ENCODE measurements at regions not wholly inside any gene's neighbourhood (a gene's known extent, or its start where the extent isn't known, plus 50 kb on each side); places are given as distances from the start of the nearest gene placed in this dataset.

DNA sequence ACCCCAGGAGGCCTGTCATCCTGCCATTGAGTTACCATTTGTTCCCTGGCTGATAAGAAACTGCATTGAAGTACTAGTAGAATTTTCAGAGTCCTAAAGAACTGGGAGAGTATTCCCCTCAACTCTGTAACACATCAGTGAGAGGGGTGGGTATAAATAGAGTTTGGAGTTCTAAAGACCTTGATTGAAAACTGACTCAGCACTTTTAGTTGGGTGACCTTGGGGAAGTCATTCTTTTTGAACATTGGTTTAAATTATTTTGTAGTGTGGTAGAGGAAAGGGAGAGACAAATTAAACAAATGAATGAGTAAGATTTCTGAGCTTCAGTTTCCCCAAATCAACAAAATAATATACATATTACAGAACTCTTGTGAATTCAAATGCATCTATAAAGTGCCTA, 344.5 kb upstream of the THBS1 start:
- no peak for ATAC-seq
- in situ Hi-C loops (cut with MboI; ENCODE audit: low sequenced_read_pairs in 4 of 4) (no loop called here), intact Hi-C loops (cut with DNase I; ENCODE audit: low total_unique reads) (no loop called here)
- Histone ChIP-seq H3K27me3 (no peaks in the 10 kb centered on the region), H3K4me3 (no peak overlapping the region), H3K4me1 (no peaks in the 10 kb centered on the region), H3K9me3 (no peaks in the 10 kb centered on the region), H3K27ac (no peak overlapping the region), H3K36me3 (no peaks in the 10 kb centered on the region)
- TF ChIP-seq, protein P1, sequence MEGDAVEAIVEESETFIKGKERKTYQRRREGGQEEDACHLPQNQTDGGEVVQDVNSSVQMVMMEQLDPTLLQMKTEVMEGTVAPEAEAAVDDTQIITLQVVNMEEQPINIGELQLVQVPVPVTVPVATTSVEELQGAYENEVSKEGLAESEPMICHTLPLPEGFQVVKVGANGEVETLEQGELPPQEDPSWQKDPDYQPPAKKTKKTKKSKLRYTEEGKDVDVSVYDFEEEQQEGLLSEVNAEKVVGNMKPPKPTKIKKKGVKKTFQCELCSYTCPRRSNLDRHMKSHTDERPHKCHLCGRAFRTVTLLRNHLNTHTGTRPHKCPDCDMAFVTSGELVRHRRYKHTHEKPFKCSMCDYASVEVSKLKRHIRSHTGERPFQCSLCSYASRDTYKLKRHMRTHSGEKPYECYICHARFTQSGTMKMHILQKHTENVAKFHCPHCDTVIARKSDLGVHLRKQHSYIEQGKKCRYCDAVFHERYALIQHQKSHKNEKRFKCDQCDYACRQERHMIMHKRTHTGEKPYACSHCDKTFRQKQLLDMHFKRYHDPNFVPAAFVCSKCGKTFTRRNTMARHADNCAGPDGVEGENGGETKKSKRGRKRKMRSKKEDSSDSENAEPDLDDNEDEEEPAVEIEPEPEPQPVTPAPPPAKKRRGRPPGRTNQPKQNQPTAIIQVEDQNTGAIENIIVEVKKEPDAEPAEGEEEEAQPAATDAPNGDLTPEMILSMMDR (IDR thresholded peaks at IDR 0.05 in 4 of 5, conservative IDR thresholded peaks at IDR 0.05 in 1 of 5): no peak
- no peak for TF ChIP-seq POLR2A (IDR thresholded peaks at IDR 0.05)
- DNase-seq: no peak

DNA sequence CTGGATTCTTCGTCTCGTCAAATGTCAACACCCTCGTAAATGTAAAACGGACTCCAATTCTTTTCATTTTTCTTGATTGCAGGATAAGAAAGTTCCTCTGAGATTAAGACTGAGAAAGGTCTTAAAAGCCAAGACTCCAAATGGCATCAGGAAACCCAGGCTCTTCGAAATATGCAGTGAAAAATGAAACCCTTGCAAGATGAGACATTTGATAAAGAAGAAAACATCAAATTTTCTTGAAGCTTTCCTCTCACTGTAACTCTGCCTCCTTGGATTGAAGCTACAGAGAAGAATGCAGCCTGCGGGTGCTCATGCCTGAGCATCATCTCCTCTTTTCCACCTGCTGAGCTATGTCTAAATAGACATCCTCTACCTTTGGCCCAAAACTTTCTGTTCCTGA, 342.4 kb upstream of the THBS1 start:
- DNase-seq (no peak), ATAC-seq (no peak)
- Histone ChIP-seq H3K27me3 (no peaks in the 10 kb centered on the region), H3K36me3 (no peaks in the 10 kb centered on the region), H3K4me1 (no peaks in the 10 kb centered on the region), H3K27ac (no peak overlapping the region), H3K9me3 (no peaks in the 10 kb centered on the region), H3K4me3 (no peak overlapping the region)
- in situ Hi-C loops (cut with MboI; ENCODE audit: low sequenced_read_pairs in 4 of 4) (no loop called here), intact Hi-C loops (cut with DNase I; ENCODE audit: low total_unique reads) (no loop called here)
- no peak for TF ChIP-seq POLR2A (IDR thresholded peaks at IDR 0.05)
- TF ChIP-seq, protein P1 (IDR thresholded peaks at IDR 0.05 in 4 of 5, conservative IDR thresholded peaks at IDR 0.05 in 1 of 5): no peak

GRCh38 chr15:39239562-39239961, 341.3 kb upstream of the THBS1 start:
- H3K27me3 ChIP-seq: no peaks in the 10 kb centered on the region
- intact Hi-C loops (cut with DNase I; ENCODE audit: low total_unique reads) (no loop called here), in situ Hi-C loops (cut with MboI; ENCODE audit: low sequenced_read_pairs in 4 of 4) (no loop called here)
- DNase-seq: no peak
- H3K9me3 ChIP-seq: no peaks in the 10 kb centered on the region
- no peak overlapping the region for H3K4me3 ChIP-seq
- no peaks in the 10 kb centered on the region for H3K4me1 ChIP-seq
- TF ChIP-seq, protein P1 (IDR thresholded peaks at IDR 0.05 in 4 of 5, conservative IDR thresholded peaks at IDR 0.05 in 1 of 5): no peak
- no peak for TF ChIP-seq POLR2A (IDR thresholded peaks at IDR 0.05)
- no peaks in the 10 kb centered on the region for H3K36me3 ChIP-seq
- ATAC-seq: no peak
- H3K27ac ChIP-seq: no peak overlapping the region

- peak in 1 of 2 donors; percentile 21 for DNase-seq
- in situ Hi-C loops (cut with MboI; ENCODE audit: low sequenced_read_pairs in 4 of 4): no loop called here
These were observed 338.5 kb upstream of the THBS1 start for GRCh38 chr15:39242345-39242744.

DNA sequence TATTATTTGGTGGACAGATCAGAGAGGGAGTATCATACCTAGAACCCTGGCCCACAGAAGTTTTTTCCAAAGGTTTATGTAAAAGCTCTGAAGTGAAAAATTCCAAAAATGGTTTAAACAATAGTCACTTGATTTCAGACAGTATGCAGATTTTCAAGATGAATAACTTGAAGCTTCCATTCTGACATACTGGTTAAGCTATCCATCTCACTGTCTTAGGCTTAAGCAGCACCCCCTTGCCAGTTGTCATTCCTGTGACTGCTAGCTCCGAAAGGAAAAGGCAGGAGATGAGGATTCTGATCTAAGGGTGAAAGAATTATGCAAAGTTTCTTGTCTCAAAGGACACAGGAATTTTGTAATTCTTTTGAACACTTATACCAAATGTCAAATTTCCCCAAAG, 337.5 kb upstream of the THBS1 start:
- intact Hi-C loops (cut with DNase I; ENCODE audit: low total_unique reads) (no loop called here), in situ Hi-C loops (cut with MboI; ENCODE audit: low sequenced_read_pairs in 4 of 4) (no loop called here)
- no peaks in the 10 kb centered on the region for H3K4me1 ChIP-seq
- no peaks in the 10 kb centered on the region for H3K27me3 ChIP-seq
- no peak for TF ChIP-seq POLR2A (IDR thresholded peaks at IDR 0.05)
- TF ChIP-seq, protein P1 (IDR thresholded peaks at IDR 0.05 in 4 of 5, conservative IDR thresholded peaks at IDR 0.05 in 1 of 5): no peak
- H3K9me3 ChIP-seq: no peaks in the 10 kb centered on the region
- no peaks in the 10 kb centered on the region for H3K36me3 ChIP-seq
- DNase-seq: no peak
- H3K27ac ChIP-seq: no peak overlapping the region
- no peak overlapping the region for H3K4me3 ChIP-seq
- ATAC-seq: no peak

More at GRCh38 chr15:39242345-39242744, 338.5 kb upstream of the THBS1 start:
- H3K27me3 ChIP-seq: no peaks in the 10 kb centered on the region
- no peak overlapping the region for H3K27ac ChIP-seq
- H3K4me1 ChIP-seq: no peaks in the 10 kb centered on the region
- no peak overlapping the region for H3K4me3 ChIP-seq
- intact Hi-C loops (cut with DNase I; ENCODE audit: low total_unique reads): no loop called here
- TF ChIP-seq, protein P1 (IDR thresholded peaks at IDR 0.05 in 4 of 5, conservative IDR thresholded peaks at IDR 0.05 in 1 of 5): no peak
- TF ChIP-seq POLR2A (IDR thresholded peaks at IDR 0.05): no peak
- H3K36me3 ChIP-seq: no peaks in the 10 kb centered on the region
- no peaks in the 10 kb centered on the region for H3K9me3 ChIP-seq
- ATAC-seq: peak in 1 of 2 donors; percentile 27
